ENCODE measurements at regions not wholly inside any gene's neighbourhood (a gene's known extent, or its start where the extent isn't known, plus 50 kb on each side); places are given as distances from the start of the nearest gene placed in this dataset.

DNA sequence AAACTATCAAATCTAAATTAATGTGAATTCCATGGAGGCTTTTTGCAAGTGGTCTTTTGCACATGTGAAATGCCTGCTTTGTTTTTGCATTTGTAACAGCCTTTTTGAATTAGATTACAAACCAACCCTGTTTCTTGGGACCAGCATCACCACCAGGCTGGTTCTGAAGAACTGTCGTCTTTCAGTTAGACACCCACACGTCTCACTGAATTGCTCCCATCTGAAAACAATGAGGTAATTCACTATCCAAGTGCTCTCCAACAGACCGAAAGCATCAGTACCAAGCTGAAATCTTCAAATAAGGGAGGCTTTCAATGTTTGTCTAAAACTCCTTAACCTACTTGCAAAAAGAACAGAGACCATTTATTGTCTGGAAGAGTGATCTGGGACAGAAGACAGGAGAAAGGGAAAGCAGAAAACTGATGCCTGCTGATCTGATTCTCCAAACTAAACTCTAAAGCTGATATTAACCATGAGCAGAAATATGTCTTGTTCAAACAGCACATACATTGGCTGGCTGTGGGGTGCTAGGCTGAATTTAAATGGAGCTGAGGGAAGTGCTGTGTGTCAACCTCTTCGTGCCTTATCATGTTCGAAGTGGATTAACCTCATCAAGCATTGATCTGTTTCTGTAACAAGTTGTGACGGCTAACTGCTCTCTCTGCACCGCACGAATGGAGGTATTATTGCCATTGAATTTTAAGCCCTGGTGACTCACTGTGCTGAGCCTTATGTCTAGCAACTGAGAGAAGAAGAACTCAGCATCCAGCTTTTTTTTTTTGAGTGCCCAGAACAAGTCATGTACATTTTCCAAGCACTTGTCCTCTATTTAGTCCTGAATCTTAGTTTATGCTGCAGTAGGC is 213.7 kb upstream of the P2RY1 start:
- Histone ChIP-seq H3K4me1 (peaks cover 9% of the 10 kb centered on the region), H3K4me3 (no peak overlapping the region), H3K27ac (no peak overlapping the region), H3K9me3 (no peaks in the 10 kb centered on the region), H3K36me3 (ENCODE audit: insufficient read depth in 1 of 2, low read depth in 1 of 2) (no peaks in the 10 kb centered on the region), H3K27me3 (ENCODE audit: insufficient read depth in 3 of 3, low read length in 2 of 3) (no peaks in the 10 kb centered on the region)
- DNase-seq (no peak), ATAC-seq (no peak)
- 76 to 83% (median 76%) methylated on average over 8 of the region's 8 CpGs for whole genome bisulfite sequencing, 3 donors
- TF ChIP-seq, protein P1, sequence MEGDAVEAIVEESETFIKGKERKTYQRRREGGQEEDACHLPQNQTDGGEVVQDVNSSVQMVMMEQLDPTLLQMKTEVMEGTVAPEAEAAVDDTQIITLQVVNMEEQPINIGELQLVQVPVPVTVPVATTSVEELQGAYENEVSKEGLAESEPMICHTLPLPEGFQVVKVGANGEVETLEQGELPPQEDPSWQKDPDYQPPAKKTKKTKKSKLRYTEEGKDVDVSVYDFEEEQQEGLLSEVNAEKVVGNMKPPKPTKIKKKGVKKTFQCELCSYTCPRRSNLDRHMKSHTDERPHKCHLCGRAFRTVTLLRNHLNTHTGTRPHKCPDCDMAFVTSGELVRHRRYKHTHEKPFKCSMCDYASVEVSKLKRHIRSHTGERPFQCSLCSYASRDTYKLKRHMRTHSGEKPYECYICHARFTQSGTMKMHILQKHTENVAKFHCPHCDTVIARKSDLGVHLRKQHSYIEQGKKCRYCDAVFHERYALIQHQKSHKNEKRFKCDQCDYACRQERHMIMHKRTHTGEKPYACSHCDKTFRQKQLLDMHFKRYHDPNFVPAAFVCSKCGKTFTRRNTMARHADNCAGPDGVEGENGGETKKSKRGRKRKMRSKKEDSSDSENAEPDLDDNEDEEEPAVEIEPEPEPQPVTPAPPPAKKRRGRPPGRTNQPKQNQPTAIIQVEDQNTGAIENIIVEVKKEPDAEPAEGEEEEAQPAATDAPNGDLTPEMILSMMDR (IDR thresholded peaks at IDR 0.05), result no peak
- intact Hi-C loops (cut with DNase I), result no loop called here

DNA sequence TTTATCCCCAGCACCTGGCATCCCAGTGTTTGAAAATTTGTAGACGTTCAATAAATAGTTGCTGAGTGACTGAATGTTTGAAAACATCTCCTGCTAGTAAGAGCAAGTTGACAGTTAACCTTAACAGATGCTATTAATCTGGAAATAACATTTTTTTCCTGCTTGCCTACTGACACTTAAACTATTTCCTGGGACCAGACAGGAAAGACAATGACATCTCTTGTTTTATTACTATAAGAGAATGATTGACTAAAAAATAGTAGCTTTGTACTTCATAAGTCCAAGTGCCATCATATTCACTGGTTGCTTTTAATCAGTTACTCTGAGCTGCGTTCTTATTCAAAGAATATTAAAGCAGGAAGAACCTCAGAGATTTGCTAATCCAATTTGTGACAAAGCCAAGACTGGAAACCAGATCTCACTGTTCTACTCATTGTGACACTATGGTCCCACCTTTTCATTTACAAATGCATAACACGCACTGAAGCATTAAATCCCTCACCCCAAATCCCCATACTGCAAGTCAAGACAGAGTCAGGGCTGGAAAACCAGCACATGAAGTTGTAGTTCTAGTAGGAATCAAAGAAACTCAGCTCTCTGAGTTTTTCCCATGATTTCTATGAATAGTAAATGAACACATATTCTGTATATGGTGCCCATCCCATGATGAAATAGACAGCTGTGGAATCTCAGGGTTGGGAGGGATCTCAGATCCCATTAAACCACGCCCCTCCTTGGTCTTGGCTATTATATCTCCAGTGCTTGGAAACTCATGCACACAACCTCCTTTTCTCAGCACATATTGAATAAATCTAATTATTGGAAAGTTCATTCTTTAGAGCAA is 212.7 kb upstream of the P2RY1 start:
- H3K4me3 ChIP-seq, result no peak overlapping the region
- no peaks in the 10 kb centered on the region for H3K36me3 ChIP-seq (ENCODE audit: insufficient read depth in 1 of 2, low read depth in 1 of 2)
- H3K9me3 ChIP-seq, result no peaks in the 10 kb centered on the region
- peaks cover 9% of the 10 kb centered on the region for H3K4me1 ChIP-seq
- TF ChIP-seq, protein P1 (IDR thresholded peaks at IDR 0.05), result no peak
- DNase-seq (no peak), ATAC-seq (peak in 1 of 4 donors; percentile 60)
- H3K27me3 ChIP-seq (ENCODE audit: insufficient read depth in 3 of 3, low read length in 2 of 3), result no peaks in the 10 kb centered on the region
- H3K27ac ChIP-seq, result no peak overlapping the region
- WGBS, 3 donors, result 64 to 80% (median 72%) methylated on average over 4 of the region's 4 CpGs
- intact Hi-C loops (cut with DNase I), result no loop called here

DNA sequence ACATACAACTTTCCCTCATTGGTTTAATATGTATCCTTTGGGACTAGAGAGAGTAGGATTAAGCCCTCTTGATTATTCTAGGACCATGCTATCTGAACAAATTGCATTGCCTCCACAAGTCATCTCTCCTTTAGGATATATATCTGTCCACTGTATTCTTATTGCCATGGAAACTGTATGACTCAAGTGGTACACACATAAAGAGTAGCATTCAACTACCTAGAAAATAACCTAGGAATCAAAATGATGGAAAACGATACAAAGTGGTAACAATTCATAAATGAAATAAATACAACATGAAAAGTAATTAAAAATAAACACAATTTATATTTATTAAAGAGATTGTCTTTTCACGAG is 212.1 kb upstream of the P2RY1 start:
- Histone ChIP-seq H3K36me3 (ENCODE audit: insufficient read depth in 1 of 2, low read depth in 1 of 2) (no peaks in the 10 kb centered on the region), H3K27ac (no peak overlapping the region), H3K27me3 (ENCODE audit: insufficient read depth in 3 of 3, low read length in 2 of 3) (no peaks in the 10 kb centered on the region), H3K4me3 (no peak overlapping the region), H3K4me1 (peaks cover 9% of the 10 kb centered on the region), H3K9me3 (no peaks in the 10 kb centered on the region)
- intact Hi-C loops (cut with DNase I), result no loop called here
- WGBS, 3 donors, result 88 to 95% (median 95%) methylated on average over 2 of the region's 2 CpGs
- DNase-seq (no peak), ATAC-seq (no peak)
- TF ChIP-seq, protein P1 (IDR thresholded peaks at IDR 0.05), result no peak

DNA sequence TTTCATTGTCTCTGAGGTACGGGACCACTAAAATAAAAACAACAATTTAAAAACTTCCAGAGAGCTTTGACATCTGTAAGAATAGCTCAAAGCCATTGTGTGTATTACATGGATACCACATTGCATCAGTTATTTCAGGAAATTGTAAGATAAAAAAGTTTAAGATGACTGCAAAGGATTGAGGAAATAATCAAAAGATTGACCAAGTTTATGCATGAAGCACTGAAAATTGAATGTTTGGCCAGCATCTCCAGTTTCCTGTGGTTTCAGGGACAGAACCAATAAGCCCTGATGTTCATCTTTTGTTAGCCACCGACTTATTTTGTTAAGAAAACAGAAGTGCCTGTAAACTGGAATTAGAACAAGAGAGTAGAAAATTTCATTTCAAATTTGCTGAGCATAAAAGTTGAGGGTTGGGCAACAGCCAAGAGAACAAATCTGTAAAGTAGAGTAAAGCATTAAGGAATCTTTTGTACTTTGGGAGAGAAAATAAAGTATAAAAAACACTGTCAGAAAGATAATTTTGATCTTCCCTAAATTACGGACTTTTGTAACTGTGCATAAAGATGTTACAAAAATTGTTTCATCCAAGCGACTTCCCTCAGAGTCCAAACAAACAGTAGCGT is 211.5 kb upstream of the P2RY1 start:
- DNase-seq (no peak), ATAC-seq (no peak)
- Histone ChIP-seq H3K27me3 (ENCODE audit: insufficient read depth in 3 of 3, low read length in 2 of 3) (no peaks in the 10 kb centered on the region), H3K36me3 (ENCODE audit: insufficient read depth in 1 of 2, low read depth in 1 of 2) (no peaks in the 10 kb centered on the region), H3K9me3 (no peaks in the 10 kb centered on the region), H3K4me3 (no peak overlapping the region), H3K27ac (no peak overlapping the region), H3K4me1 (peaks cover 9% of the 10 kb centered on the region)
- TF ChIP-seq, protein P1 (IDR thresholded peaks at IDR 0.05), result no peak
- intact Hi-C loops (cut with DNase I), result no loop called here
- WGBS, 3 donors, result 61 to 72% (median 68%) methylated on average over 5 of the region's 5 CpGs

Data from psoas muscle (tissue), 7 donors.